Thyroid gland (tissue), 4 donors: ENCODE measurements at regions not wholly inside any gene's neighbourhood (a gene's known extent, or its start where the extent isn't known, plus 50 kb on each side); places are given as distances from the start of the nearest gene placed in this dataset.

ENCODE experiments used
- CTCF ChIP-seq, 6 experiments: fragments of 200-600 bp in 3 of 6; fragments of 450-650 bp in 3 of 6; sonication (generic) in 3 of 6; IDR thresholded peaks; one replicate each; pipeline ENCODE4 v1.5.1; 2016 to 2019; ENCODE audit warnings: antibody characterized with exemption in 6 of 6, mild to moderate bottlenecking in 2 of 6, inconsistent platforms in 1 of 6, moderate library complexity in 1 of 6
- POLR2A ChIP-seq, 2 donors: fragments of 450-650 bp; IDR thresholded peaks; one replicate each; pipeline ENCODE4 v1.6.1; 2017; ENCODE audit warnings: antibody characterized with exemption in 2 of 2, mild to moderate bottlenecking in 2 of 2, moderate library complexity in 1 of 2

DNA sequence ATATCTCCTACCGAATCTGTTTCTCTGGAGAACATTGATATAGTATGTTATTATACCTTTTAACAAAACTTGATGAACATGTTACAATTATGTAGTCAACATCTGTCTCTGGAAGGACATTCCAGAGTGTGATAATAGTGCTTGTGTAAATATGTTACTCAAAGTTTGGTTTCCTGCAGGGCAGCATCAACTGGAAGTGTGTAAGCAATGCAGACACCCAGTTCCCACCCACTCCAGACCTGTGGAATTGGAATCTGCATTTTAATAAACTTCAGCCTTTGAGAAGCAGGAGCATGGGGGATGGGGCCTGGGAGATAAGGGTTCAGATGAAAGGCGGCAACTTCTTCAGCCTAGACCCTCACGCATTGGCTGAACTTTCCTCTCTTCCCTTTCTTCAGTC lies 398.9 kb downstream of the RND3 start:
- no peak for TF ChIP-seq CTCF (IDR thresholded peaks at IDR 0.05)
- TF ChIP-seq POLR2A (IDR thresholded peaks at IDR 0.05): no peak
